Calu3 (cell line): ENCODE measurements at regions not wholly inside any gene's neighbourhood (a gene's known extent, or its start where the extent isn't known, plus 50 kb on each side); places are given as distances from the start of the nearest gene placed in this dataset.
A peak's percentile ranks its signal among the peaks of the same experiment; 100 is the strongest.

Source experiments
- BruUV-seq: library from RNA; stranded (reverse); fragments of 400-500 nt; replicated peaks from 2 replicates; lab custom pipeline; 2021; lab: Mats Ljungman, UMichigan
- CTCF ChIA-PET: fragments of 300-600 bp; sonication (Branson Sonifier 250); formaldehyde crosslinking; loops from one replicate; lab custom pipeline; 2022; ENCODE audit warnings: antibody characterized with exemption; lab: Charles Lee
- DNase-seq: peaks from one replicate; pipeline ENCODE4 v3.0.0; 2022
- H3K27ac Mint-ChIP-seq: one replicate; pipeline ENCODE4 v1.8.0; 2022; ENCODE audit warnings: mixed read lengths; ENCODE audit not compliant: unreplicated experiment
- H3K27me3 Mint-ChIP-seq: one replicate; pipeline ENCODE4 v1.8.0; 2022; ENCODE audit warnings: mixed read lengths; ENCODE audit not compliant: unreplicated experiment
- H3K36me3 Mint-ChIP-seq: one replicate; pipeline ENCODE4 v1.8.0; 2022; ENCODE audit warnings: mild to moderate bottlenecking, moderate library complexity, mixed read lengths; ENCODE audit not compliant: insufficient read depth, unreplicated experiment
- H3K4me1 Mint-ChIP-seq: one replicate; pipeline ENCODE4 v1.8.0; 2022; ENCODE audit warnings: mild to moderate bottlenecking, low read depth, mixed read lengths; ENCODE audit not compliant: unreplicated experiment
- H3K4me3 Mint-ChIP-seq: one replicate; pipeline ENCODE4 v1.8.0; 2022; ENCODE audit warnings: mild to moderate bottlenecking, low read depth, moderate library complexity, mixed read lengths; ENCODE audit not compliant: unreplicated experiment
- H3K9me3 Mint-ChIP-seq: one replicate; pipeline ENCODE4 v1.8.0; 2022; ENCODE audit warnings: low read depth, mixed read lengths; ENCODE audit not compliant: unreplicated experiment
- CTCF ChIP-seq: fragments of 200-600 bp; IDR thresholded peaks from one replicate; pipeline ENCODE4 v1.8.0; 2022; ENCODE audit warnings: antibody characterized with exemption; ENCODE audit not compliant: unreplicated experiment
- intact Hi-C: fragments of 100-400 bp; cut with micrococcal nuclease; formaldehyde crosslinking; loops from one replicate; pipeline ENCODE4 v1.10.0; 2022; ENCODE audit not compliant: unreplicated experiment

DNA sequence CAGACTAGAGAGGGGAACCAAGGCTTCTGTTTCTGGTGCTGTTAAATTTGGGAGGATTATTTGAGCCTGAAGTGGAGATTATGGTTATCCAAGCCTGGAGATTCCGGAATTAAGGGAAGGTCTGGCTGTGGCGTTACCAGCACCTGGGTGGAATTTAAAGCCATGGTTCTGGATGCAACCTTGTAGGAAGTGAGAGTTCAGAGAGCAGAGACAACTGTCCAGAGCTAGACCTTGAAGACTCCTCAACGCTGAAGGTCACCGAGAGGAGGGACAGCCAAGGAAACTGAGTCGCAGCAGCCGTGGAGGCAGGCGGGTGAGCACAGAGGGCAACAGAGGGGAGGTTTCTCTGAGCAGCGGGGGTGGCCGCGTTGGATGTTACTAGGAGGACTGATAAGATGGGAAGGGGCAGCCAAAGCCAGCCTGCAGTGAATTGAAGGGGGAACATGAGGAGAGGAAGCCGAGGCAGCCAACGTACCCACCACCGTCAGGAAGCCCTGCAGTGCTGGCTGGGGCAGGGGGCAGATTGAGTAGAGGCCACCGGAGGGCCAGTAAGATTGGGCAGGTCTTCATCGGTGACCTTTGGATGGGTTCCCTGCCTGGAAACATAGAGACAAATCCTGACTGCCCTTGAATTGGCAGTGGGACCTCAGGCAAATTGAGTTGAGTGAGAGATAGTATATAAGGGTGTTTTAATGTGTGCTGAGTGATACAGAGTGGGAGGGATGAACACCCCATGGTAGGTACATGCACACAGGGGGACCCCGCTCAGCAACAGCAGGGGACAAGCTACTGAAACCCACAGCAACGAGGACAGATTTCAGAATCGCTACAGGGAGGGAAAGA is 90.3 kb downstream of the SNX5 start:
- Mint-ChIP-seq H3K36me3 (no peaks in the 10 kb centered on the region), H3K9me3 (no peaks in the 10 kb centered on the region), H3K4me3 (no peak overlapping the region), H3K27me3 (no peaks in the 10 kb centered on the region), H3K27ac (no peak overlapping the region), H3K4me1 (no peaks in the 10 kb centered on the region)
- CTCF ChIA-PET: no interaction called here
- TF ChIP-seq CTCF: no peak
- DNase-seq: no peak
- intact Hi-C loops: no loop called here
- no TSS peak for BruUV-seq

- CTCF ChIA-PET: no interaction called here
- H3K4me1 Mint-ChIP-seq: no peaks in the 10 kb centered on the region
- intact Hi-C loops: no loop called here
- no peak overlapping the region for H3K4me3 Mint-ChIP-seq
- no peaks in the 10 kb centered on the region for H3K9me3 Mint-ChIP-seq
- no peak for DNase-seq
- H3K27me3 Mint-ChIP-seq: no peaks in the 10 kb centered on the region
- H3K27ac Mint-ChIP-seq: no peak overlapping the region
- BruUV-seq: no TSS peak
- H3K36me3 Mint-ChIP-seq: no peaks in the 10 kb centered on the region
- TF ChIP-seq CTCF: no peak
Measured at GRCh38 chr20:17875981-17876385, 92.6 kb downstream of the SNX5 start.

DNA sequence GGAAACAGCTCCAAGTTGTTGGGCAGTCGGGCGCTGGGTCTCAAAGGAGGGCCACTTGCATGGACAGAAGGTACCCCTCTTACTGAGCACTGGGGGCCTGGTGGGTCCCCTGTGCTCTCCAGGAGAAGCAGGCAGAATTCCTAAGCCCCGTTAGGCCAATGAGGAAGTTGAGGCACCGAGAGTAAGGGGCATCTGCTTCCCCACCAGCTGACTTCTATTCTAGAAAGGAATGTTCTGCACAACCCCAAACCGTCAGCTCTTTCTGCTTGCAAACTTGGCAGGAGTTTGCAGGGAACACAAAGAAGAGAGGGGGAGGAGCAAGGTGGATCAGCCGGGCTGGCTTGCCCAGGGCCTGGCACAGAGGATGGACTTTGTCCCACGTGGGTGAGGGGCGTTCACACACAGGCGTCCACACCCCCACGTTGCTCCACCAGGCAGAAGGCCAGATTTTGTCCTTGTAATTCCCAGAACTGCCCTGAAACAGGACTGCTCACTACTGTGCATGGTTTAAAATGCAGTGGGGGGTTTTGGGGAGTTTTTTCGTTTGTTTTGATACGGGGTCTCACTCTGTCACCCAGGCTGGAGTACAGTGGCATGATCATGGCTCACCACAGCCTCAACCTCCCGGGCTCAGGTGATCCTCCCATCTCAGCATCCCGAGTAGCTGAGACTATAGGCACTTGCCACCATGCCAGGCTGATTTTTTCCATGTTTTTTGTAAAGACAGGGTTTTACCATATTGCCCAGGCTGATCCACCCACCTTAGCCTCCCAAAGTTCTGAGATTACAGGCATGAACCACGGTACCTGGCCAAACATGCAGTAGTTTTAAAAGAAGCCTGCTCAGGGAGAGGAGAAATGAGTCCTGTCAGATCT is 93.3 kb downstream of the SNX5 start:
- Mint-ChIP-seq H3K4me1 (no peaks in the 10 kb centered on the region), H3K4me3 (no peak overlapping the region)
- DNase-seq: peak; percentile 63

More for the DNA sequence above, 93.3 kb downstream of the SNX5 start:
- H3K9me3 Mint-ChIP-seq: no peaks in the 10 kb centered on the region
- H3K27me3 Mint-ChIP-seq: no peaks in the 10 kb centered on the region
- H3K27ac Mint-ChIP-seq: peak overlapping the region; percentile 27
- H3K36me3 Mint-ChIP-seq: no peaks in the 10 kb centered on the region
- CTCF ChIA-PET: no interaction called here
- TF ChIP-seq CTCF: no peak
- intact Hi-C loops: no loop called here
- BruUV-seq: no TSS peak
